Stimulated activated memory B cell treated with anti-CD40 and anti-IgM and Interleukin-4, amounts not matched to agents 10 μg/mL and 1 μg/mL and 100 μg/mL, for 72 hours (primary cell): ENCODE measurements at regions not wholly inside any gene's neighbourhood (a gene's known extent, or its start where the extent isn't known, plus 50 kb on each side); places are given as distances from the start of the nearest gene placed in this dataset.
"Not testable (repeated sequence)": the region's sequence is repeated elsewhere in the genome, so short reads cannot be mapped to it uniquely, and the experiment has no call there.

ENCODE experiments used
- ATAC-seq: fragments of 150-1000 bp; cut with Tn5 transposase; 2 replicates; pipeline ENCODE4 v1.10.0; 2021
- H3K27ac Mint-ChIP-seq: one replicate; pipeline ENCODE4 v1.8.0; 2022; ENCODE audit warnings: mild to moderate bottlenecking, mixed read lengths
- H3K27me3 Mint-ChIP-seq: one replicate; pipeline ENCODE4 v1.8.0; 2022; ENCODE audit warnings: mixed read lengths
- H3K36me3 Mint-ChIP-seq: one replicate; pipeline ENCODE4 v1.8.0; 2022; ENCODE audit warnings: mixed read lengths
- H3K4me1 Mint-ChIP-seq: one replicate; pipeline ENCODE4 v1.8.0; 2022; ENCODE audit warnings: mixed read lengths
- H3K4me3 Mint-ChIP-seq: one replicate; pipeline ENCODE4 v1.8.0; 2022; ENCODE audit warnings: mild to moderate bottlenecking, moderate library complexity, mixed read lengths
- H3K9me3 Mint-ChIP-seq: one replicate; pipeline ENCODE4 v1.8.0; 2022; ENCODE audit warnings: mixed read lengths

- H3K36me3 Mint-ChIP-seq = no peaks in the 10 kb centered on the region
Measured at GRCh38 chr14:22358726-22359125, 230.3 kb downstream of the DAD1 start.

DNA sequence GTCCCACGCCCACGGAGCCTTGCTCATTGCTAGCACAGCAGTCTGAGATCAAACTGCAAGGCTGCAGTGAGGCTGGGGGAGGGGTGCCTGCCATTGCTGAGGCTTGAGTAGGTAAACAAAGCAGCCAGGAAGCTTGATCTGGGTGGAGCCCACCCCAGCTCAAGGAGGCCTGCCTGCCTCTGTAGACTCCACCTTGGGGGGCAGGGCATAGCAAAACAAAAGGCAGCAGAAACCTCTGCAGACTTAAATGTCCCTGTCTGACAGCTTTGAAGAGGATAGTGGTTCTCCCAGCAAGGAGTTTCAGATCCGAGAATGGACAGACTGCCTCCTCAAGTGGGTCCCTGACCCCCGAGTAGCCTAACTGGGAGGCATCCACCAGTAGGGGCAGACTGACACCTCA is 239.7 kb downstream of the DAD1 start:
- not testable (repeated sequence) for H3K4me3 Mint-ChIP-seq, H3K4me1 Mint-ChIP-seq, H3K27ac Mint-ChIP-seq, ATAC-seq, H3K36me3 Mint-ChIP-seq
- Mint-ChIP-seq H3K27me3 (peaks cover 60% of the 10 kb centered on the region), H3K9me3 (peaks cover 12% of the 10 kb centered on the region)

More at GRCh38 chr14:22358726-22359125, 230.3 kb downstream of the DAD1 start:
- H3K4me1 Mint-ChIP-seq = no peaks in the 10 kb centered on the region
- no peak for ATAC-seq
- H3K27ac Mint-ChIP-seq = no peak overlapping the region
- H3K27me3 Mint-ChIP-seq = peaks cover 35% of the 10 kb centered on the region
- peaks cover 4% of the 10 kb centered on the region for H3K9me3 Mint-ChIP-seq
- H3K4me3 Mint-ChIP-seq = no peak overlapping the region

DNA sequence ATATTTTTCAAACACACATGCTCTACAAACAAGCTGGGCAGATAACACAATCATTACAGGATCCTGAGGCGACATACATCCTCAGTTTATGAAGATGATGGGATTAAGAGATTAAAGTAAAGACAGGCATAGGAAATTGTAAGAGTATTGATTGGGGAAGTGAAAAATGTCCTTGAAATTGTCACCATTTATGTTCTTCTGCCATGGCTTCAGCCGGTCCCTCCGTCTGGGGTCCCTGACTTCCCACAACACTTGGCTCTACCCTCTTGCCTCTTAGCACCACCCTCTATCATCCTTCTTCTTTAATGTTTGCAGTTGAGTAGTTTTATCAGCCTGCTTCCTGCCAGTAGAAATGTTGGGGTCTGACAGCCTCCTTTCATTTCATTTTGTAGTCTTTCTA is 244.4 kb downstream of the DAD1 start:
- H3K4me3 Mint-ChIP-seq = no peak overlapping the region
- H3K27ac Mint-ChIP-seq = no peak overlapping the region
- H3K36me3 Mint-ChIP-seq = peaks cover 12% of the 10 kb centered on the region
- H3K27me3 Mint-ChIP-seq = peaks cover 55% of the 10 kb centered on the region
- H3K4me1 Mint-ChIP-seq = peaks cover 5% of the 10 kb centered on the region
- no peak for ATAC-seq
- H3K9me3 Mint-ChIP-seq = peaks cover 20% of the 10 kb centered on the region

GRCh38 chr14:22344209-22344608 is 244.8 kb downstream of the DAD1 start:
- Mint-ChIP-seq H3K9me3 (peaks cover 20% of the 10 kb centered on the region), H3K27me3 (peaks cover 50% of the 10 kb centered on the region), H3K36me3 (peaks cover 12% of the 10 kb centered on the region)
- H3K27ac Mint-ChIP-seq, H3K4me3 Mint-ChIP-seq, H3K4me1 Mint-ChIP-seq, ATAC-seq: not testable (repeated sequence)

DNA sequence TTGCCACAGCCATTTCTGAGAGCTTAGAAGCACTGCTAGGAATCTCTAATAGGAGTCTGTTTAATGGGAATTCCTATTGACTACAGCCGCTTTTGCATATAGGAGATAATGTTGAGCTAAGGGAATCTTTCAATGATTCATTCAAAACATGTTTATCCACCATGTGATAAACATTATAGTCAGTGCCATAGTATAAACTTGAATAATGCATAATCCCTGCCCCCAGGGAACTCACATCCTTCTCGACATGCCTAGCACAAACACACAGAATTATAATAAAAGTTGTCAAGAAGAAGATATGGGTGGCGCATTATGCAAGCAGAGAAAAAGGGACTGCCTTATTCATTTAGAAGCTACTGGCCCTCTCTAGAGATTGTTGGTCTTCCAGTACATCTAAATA is 248.0 kb downstream of the DAD1 start:
- Mint-ChIP-seq H3K36me3 (peaks cover 12% of the 10 kb centered on the region), H3K4me1 (no peaks in the 10 kb centered on the region), H3K27me3 (peaks cover 25% of the 10 kb centered on the region), H3K4me3 (no peak overlapping the region), H3K27ac (no peak overlapping the region), H3K9me3 (peaks cover 20% of the 10 kb centered on the region)
- ATAC-seq = no peak

DNA sequence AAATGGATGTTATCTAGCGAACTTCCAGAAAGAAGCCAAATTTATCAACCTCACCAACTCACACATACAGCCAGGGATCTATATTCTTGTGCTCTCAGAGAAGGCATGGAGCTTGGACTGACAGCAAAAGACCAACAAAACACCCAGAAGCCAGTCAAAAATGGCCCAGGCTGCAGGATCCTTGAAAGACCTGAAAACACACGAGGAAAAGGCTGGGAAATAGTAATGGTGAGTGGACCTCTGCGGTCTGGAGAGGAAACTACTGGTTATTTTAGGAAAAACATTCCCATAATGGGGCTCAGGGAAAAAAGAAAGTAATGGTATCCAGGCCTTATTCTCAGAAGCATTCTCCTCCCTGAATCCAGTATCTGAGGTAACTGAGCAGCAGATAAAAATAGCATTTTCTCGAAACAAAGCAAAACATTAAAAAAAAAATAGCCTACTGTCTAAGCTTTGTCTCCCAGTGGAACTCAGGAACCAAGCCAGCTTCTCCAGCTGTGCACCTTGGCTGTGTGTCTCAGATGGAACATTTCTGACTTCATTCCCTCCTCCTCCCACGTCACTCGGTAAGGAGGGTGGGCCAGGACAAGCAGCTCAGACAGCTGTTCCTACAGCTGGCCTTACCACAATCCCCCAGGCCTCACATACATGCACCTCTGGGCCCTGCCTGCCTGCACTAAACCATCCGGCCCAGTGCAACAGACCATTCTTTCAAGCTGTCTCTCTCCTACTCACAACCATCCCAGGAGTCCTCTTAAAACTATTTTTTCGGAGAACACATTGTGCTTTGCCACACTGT is 249.9 kb downstream of the DAD1 start:
- no peak overlapping the region for H3K4me3 Mint-ChIP-seq

GRCh38 chr14:22338381-22338780 is 250.6 kb downstream of the DAD1 start:
- H3K4me3 Mint-ChIP-seq = no peak overlapping the region
- no peak overlapping the region for H3K27ac Mint-ChIP-seq
- peaks cover 7% of the 10 kb centered on the region for H3K9me3 Mint-ChIP-seq
- H3K27me3 Mint-ChIP-seq = peaks cover 19% of the 10 kb centered on the region
- no peak for ATAC-seq
- H3K36me3 Mint-ChIP-seq = peaks cover 7% of the 10 kb centered on the region
- H3K4me1 Mint-ChIP-seq = no peaks in the 10 kb centered on the region

More for the DNA sequence above, 249.9 kb downstream of the DAD1 start:
- no peak for ATAC-seq
- peaks cover 12% of the 10 kb centered on the region for H3K36me3 Mint-ChIP-seq
- no peak overlapping the region for H3K27ac Mint-ChIP-seq
- H3K4me1 Mint-ChIP-seq = no peaks in the 10 kb centered on the region
- peaks cover 21% of the 10 kb centered on the region for H3K27me3 Mint-ChIP-seq
- H3K9me3 Mint-ChIP-seq = peaks cover 13% of the 10 kb centered on the region

- no peak overlapping the region for H3K4me3 Mint-ChIP-seq
Measured at GRCh38 chr14:22337938-22338337, 251.1 kb downstream of the DAD1 start.

DNA sequence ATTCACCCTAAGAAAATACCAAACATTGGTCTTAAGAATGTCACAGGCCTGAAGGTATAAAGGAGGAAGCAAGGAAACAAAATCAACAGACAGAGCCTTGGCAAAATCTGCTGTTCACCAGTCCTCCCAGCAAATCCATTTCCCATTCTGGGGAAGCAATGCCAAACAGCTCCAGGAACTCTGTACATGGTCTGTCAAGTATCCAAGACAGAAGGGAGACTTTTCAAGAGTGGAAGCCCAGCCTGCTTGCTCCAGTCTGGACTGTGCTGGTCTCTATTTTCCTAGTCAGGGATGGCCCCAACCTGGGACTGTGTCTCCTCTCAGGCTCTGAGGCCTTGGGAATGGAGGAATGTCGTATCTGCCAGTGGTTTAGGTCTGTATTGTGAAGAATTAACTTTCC is 251.5 kb downstream of the DAD1 start:
- ATAC-seq = no peak
- no peaks in the 10 kb centered on the region for H3K36me3 Mint-ChIP-seq

More at GRCh38 chr14:22337938-22338337, 251.1 kb downstream of the DAD1 start:
- H3K27ac Mint-ChIP-seq = no peak overlapping the region
- no peaks in the 10 kb centered on the region for H3K4me1 Mint-ChIP-seq
- peaks cover 14% of the 10 kb centered on the region for H3K27me3 Mint-ChIP-seq
- H3K36me3 Mint-ChIP-seq = peaks cover 2% of the 10 kb centered on the region
- no peak for ATAC-seq
- peaks cover 3% of the 10 kb centered on the region for H3K9me3 Mint-ChIP-seq

DNA sequence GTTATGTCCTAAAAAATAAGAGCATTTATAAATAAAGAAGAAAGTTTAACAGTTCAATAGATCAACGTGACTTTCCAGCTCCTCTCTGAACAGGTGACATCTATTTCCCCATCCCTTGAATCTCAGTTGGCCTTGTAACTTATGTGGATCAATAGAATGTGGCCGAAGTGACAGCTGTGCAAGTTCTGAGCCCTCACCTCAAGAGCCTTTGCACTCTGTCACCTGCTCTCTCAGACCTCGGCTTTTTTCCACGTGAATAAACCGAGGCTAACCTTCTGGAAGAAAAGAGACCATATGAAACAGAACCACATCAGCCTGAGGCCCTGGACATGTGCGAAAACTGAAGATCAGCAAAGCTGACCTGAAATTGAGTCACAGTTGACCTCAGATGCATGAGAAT is 253.0 kb downstream of the DAD1 start:
- H3K27ac Mint-ChIP-seq = no peak overlapping the region
- no peak for ATAC-seq
- H3K9me3 Mint-ChIP-seq = no peaks in the 10 kb centered on the region
- H3K4me1 Mint-ChIP-seq = no peaks in the 10 kb centered on the region
- H3K27me3 Mint-ChIP-seq = no peaks in the 10 kb centered on the region
- no peak overlapping the region for H3K4me3 Mint-ChIP-seq
- no peaks in the 10 kb centered on the region for H3K36me3 Mint-ChIP-seq

More for the DNA sequence above, 251.5 kb downstream of the DAD1 start:
- Mint-ChIP-seq H3K9me3 (no peaks in the 10 kb centered on the region), H3K27me3 (peaks cover 10% of the 10 kb centered on the region), H3K27ac (no peak overlapping the region), H3K4me3 (no peak overlapping the region), H3K4me1 (no peaks in the 10 kb centered on the region)

DNA sequence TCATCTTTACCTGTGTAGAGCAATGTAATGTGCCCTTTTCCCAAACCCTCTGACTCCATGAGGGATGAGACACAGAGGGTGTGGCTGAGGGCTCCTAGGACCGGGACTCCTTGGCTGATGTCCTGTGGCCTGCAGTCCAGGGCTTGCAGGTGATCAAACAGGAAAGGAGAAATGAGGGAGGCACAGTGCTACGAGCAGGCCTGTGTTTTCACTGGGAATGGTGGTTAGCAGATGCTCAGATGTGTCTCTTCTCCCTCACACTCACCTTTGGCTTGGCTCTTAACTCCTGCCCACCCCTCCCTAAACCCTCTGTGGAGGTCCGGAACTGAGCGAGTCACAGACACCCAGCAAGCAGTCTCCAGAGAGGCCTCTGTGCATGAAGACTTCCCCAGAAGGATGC is 254.4 kb downstream of the DAD1 start:
- Mint-ChIP-seq H3K36me3 (no peaks in the 10 kb centered on the region), H3K4me3 (no peak overlapping the region), H3K27me3 (no peaks in the 10 kb centered on the region), H3K27ac (no peak overlapping the region), H3K4me1 (no peaks in the 10 kb centered on the region), H3K9me3 (peaks cover 2% of the 10 kb centered on the region)
- ATAC-seq = no peak

GRCh38 chr14:22334275-22334577 is 254.8 kb downstream of the DAD1 start:
- H3K4me3 Mint-ChIP-seq = no peak overlapping the region
- H3K9me3 Mint-ChIP-seq = peaks cover 2% of the 10 kb centered on the region
- no peaks in the 10 kb centered on the region for H3K4me1 Mint-ChIP-seq
- no peak for ATAC-seq
- H3K36me3 Mint-ChIP-seq = no peaks in the 10 kb centered on the region
- H3K27me3 Mint-ChIP-seq = no peaks in the 10 kb centered on the region
- H3K27ac Mint-ChIP-seq = no peak overlapping the region

DNA sequence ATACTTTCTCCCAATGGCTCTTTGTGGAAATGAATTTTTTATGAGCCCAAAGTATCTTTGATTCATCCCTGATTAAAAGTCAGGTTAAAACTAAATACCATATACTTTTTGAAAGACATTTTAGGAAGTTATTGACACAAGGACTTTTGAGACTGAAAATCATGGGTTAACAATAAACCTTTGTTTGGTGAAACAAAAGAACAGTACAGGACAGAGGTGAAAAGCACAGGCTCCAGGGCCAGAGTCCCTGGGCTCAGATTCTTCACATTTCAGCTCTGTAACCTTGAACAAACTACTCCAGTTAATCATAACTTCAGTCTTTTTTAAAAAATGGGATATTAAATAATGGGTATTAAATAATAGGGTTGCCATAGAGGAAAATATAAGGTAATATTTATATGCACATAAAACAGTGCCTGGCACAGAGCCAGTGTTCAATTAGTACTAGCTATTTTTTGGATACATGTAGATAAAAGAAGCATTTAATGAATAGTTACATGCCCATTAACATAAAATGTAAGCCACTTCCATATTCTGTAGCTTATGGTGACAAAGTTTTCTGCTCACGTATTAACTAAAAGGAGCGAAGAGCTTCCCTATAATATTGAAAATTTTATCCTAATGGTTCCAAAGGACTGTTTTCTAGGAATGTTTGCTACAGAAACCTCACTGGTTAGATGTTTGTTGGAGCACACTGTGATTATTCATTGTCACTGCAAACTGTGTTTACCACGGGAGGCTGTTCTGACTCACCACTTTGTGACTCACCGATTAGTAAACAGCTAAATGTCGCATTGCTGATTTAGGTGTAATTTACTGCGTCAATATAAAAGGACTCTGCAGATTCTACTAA is 255.4 kb downstream of the DAD1 start:
- ATAC-seq = no peak
- peaks cover 6% of the 10 kb centered on the region for H3K9me3 Mint-ChIP-seq
- H3K27ac Mint-ChIP-seq = no peak overlapping the region
- no peaks in the 10 kb centered on the region for H3K4me1 Mint-ChIP-seq
- H3K27me3 Mint-ChIP-seq = no peaks in the 10 kb centered on the region
- no peak overlapping the region for H3K4me3 Mint-ChIP-seq
- H3K36me3 Mint-ChIP-seq = peaks cover 4% of the 10 kb centered on the region

- no peak for ATAC-seq
- H3K4me3 Mint-ChIP-seq = no peak overlapping the region
- no peak overlapping the region for H3K27ac Mint-ChIP-seq
- peaks cover 10% of the 10 kb centered on the region for H3K9me3 Mint-ChIP-seq
- H3K36me3 Mint-ChIP-seq = peaks cover 4% of the 10 kb centered on the region
- no peaks in the 10 kb centered on the region for H3K27me3 Mint-ChIP-seq
- no peaks in the 10 kb centered on the region for H3K4me1 Mint-ChIP-seq
Measured at GRCh38 chr14:22332686-22333421, 256.2 kb downstream of the DAD1 start.

DNA sequence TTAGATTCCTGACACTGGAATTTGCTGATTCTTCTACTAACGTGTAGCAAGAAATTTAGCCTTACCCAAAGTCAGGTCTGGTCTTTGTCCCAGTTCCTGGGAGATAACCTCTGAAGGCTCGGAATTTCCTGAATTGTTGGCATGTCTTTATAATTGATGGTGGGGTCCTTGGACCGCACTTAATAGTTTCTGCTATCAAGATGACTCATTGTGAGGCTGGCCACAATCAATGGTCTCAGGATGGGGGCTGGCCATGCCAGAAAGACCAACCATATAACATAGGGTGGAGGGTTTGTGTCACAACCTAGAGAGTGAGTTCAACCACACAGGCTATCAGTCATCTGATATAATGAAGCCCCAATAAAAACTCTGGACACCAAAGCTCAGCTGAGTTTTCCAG is 259.7 kb downstream of the DAD1 start:
- Mint-ChIP-seq H3K27me3 (no peaks in the 10 kb centered on the region), H3K4me3 (no peak overlapping the region), H3K4me1 (no peaks in the 10 kb centered on the region), H3K27ac (no peak overlapping the region), H3K9me3 (peaks cover 14% of the 10 kb centered on the region), H3K36me3 (peaks cover 4% of the 10 kb centered on the region)
- no peak for ATAC-seq
